ENCODE measurements at regions not wholly inside any gene's neighbourhood (a gene's known extent, or its start where the extent isn't known, plus 50 kb on each side); places are given as distances from the start of the nearest gene placed in this dataset.
"Not testable (repeated sequence)": the region's sequence is repeated elsewhere in the genome, so short reads cannot be mapped to it uniquely, and the experiment has no call there.

- no peak for DNase-seq
Measured at GRCh38 chr1:197850918-197851317, 51.5 kb upstream of the C1orf53 start.

GRCh38 chr1:197850042-197850441 is 52.4 kb upstream of the C1orf53 start:
- DNase-seq = peak; percentile 19

DNA sequence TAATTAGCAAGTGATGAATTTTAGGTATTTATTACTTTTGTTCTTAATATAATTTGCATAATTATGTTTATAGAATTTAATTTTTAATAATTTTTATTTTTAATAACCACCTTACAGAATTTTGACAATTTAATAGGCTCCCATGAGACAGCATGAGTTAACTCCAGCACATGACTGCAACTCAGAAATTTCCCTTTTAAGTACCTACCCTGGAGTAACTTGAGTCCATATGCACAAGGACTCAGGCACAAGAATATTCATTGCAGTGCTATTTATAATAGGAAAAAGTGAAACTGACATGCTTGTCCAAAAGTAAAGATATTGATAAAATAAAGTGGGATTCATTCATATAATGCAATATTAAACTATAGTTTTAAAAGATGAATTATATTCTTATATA is 54.1 kb upstream of the C1orf53 start:
- no peak for DNase-seq

GRCh38 chr1:197845886-197846285 is 56.5 kb upstream of the C1orf53 start:
- DNase-seq = no peak

- DNase-seq = no peak
Measured at GRCh38 chr1:197844651-197845050, 57.8 kb upstream of the C1orf53 start.

DNA sequence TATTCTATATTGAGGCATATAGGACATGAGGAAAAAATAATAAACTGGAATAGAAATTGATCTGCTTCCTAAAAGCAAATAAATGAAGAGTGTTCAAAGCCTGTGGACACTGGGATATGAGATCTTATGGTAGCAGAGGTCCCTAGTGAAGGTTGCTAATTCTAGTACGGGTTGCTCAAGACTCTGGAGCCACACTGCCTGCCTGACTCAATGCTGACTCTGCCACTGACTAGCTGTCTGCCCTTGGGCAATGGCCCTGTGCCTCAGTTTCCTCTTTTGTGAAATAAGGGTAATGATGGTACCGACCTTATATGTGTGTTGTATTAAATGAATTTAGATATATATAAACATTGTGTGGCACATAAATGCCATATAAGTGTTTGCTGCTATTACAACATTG is 59.0 kb upstream of the C1orf53 start:
- no peak for DNase-seq

- no peak for DNase-seq
Measured at GRCh38 chr1:197842646-197843045, 59.8 kb upstream of the C1orf53 start.

- DNase-seq = no peak
Measured at GRCh38 chr1:197841883-197842553, 60.4 kb upstream of the C1orf53 start.

- DNase-seq = no peak
Measured at GRCh38 chr1:197841158-197841557, 61.3 kb upstream of the C1orf53 start.

DNA sequence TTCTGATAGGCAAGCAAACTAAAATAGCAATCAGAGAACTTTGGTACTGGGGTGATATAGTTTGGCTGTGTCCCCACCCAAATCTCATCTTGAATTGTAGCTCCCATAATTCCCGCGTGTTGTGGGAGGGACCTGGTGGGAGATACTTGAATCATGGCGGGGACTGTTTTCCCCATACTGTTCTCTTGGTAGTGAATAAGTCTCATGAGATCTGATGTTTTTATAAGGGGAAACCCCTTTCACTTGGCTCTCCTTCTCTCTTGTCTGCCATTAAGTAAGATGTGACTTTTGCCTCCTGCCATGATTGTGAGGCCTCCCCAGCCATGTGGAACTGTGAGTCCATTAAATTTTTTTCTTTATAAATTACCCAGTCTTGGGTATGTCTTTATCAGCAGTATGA is 62.6 kb upstream of the C1orf53 start:
- DNase-seq = not testable (repeated sequence)

GRCh38 chr1:197838836-197839235 is 63.6 kb upstream of the DENND1B start:
- no peak for DNase-seq

- DNase-seq = no peak
Measured at GRCh38 chr1:197837911-197838310, 62.6 kb upstream of the DENND1B start.

- DNase-seq = not testable (repeated sequence)
Measured at GRCh38 chr1:197836356-197836755, 61.1 kb upstream of the DENND1B start.

GRCh38 chr1:197829011-197829410 is 53.7 kb upstream of the DENND1B start:
- not testable (repeated sequence) for DNase-seq

- DNase-seq = no peak
Measured at GRCh38 chr1:197825541-197825940, 50.3 kb upstream of the DENND1B start.

Measured in hematopoietic multipotent progenitor cell treated with erythropoietin and hydrocortisone succinate and interleukin-3 and kit ligand, for 8 days (in vitro differentiated cells).